IMR-90 (cell line): ENCODE measurements at regions not wholly inside any gene's neighbourhood (a gene's known extent, or its start where the extent isn't known, plus 50 kb on each side); places are given as distances from the start of the nearest gene placed in this dataset.

Experiments
- ATAC-seq: fragments of 200-7000 bp; cut with Tn5 transposase; 2 replicates; pipeline ENCODE4 v1.9.1; 2020; ENCODE audit warnings: low read depth, mild to moderate bottlenecking, moderate library complexity
- BruUV-seq: library from RNA; stranded (reverse); fragments of 400-500 nt; replicated peaks from 2 replicates; lab custom pipeline; 2021; lab: Mats Ljungman, UMichigan
- CTCF ChIA-PET: fragments of 300-600 bp; formaldehyde crosslinking; extraction: SDS; loops from one replicate; lab custom pipeline; 2021; ENCODE audit warnings: antibody characterized with exemption; lab: Yijun Ruan, JAX
- POLR2A ChIA-PET: fragments of 300-600 bp; sonication (Branson Sonifier 250); formaldehyde crosslinking; loops from one replicate; lab custom pipeline; 2022; ENCODE audit warnings: antibody characterized with exemption; ENCODE audit not compliant: unreplicated experiment; lab: Charles Lee
- DNase-seq: peaks from one replicate; pipeline ENCODE4 v3.0.0; 2013
- H2AFZ ChIP-seq: replicated peaks from 2 replicates; pipeline ENCODE3; 2013; ENCODE audit warnings: low read length, mild to moderate bottlenecking; ENCODE audit not compliant: poor library complexity
- H2AK5ac ChIP-seq: 2 replicates; pipeline ENCODE4 v1.6.1; 2013; ENCODE audit warnings: low read depth, low read length, inconsistent platforms
- H2AK9ac ChIP-seq: replicated peaks from 2 replicates; pipeline ENCODE3; 2013; ENCODE audit warnings: mild to moderate bottlenecking, low read depth, low read length, moderate library complexity; ENCODE audit not compliant: poor library complexity
- H2BK120ac ChIP-seq: 2 replicates; pipeline ENCODE4 v1.6.1; 2013; ENCODE audit warnings: low read depth, low read length, inconsistent platforms
- H2BK15ac ChIP-seq: 3 replicates; pipeline ENCODE4 v1.6.1; 2013; ENCODE audit warnings: low read depth, low read length, inconsistent platforms
- H2BK20ac ChIP-seq: 2 replicates; pipeline ENCODE4 v1.6.1; 2013; ENCODE audit warnings: low read depth, mild to moderate bottlenecking, inconsistent platforms, low read length, moderate library complexity
- H2BK5ac ChIP-seq: 2 replicates; pipeline ENCODE4 v1.6.1; 2013; ENCODE audit warnings: mild to moderate bottlenecking, low read depth, low read length, inconsistent platforms; ENCODE audit not compliant: poor library complexity, severe bottlenecking
- H3K14ac ChIP-seq: replicated peaks from 2 replicates; pipeline ENCODE4 v1.6.1; 2013; ENCODE audit warnings: low read depth, low read length, inconsistent platforms
- H3K18ac ChIP-seq: 2 replicates; pipeline ENCODE4 v1.6.1; 2013; ENCODE audit warnings: low read depth, low read length, control low read depth
- H3K23ac ChIP-seq: 2 replicates; pipeline ENCODE4 v1.6.1; 2013; ENCODE audit warnings: low read depth, low read length, inconsistent platforms
- H3K27ac ChIP-seq: 2 replicates; pipeline ENCODE4 v1.5.1; 2013; ENCODE audit warnings: mild to moderate bottlenecking, control low read depth, low read length; ENCODE audit not compliant: insufficient read depth
- H3K27me3 ChIP-seq: 2 replicates; pipeline ENCODE4 v1.6.1; 2013; ENCODE audit warnings: low read length; ENCODE audit not compliant: control insufficient read depth, insufficient read depth
- H3K36me3 ChIP-seq: 2 replicates; pipeline ENCODE4 v1.6.1; 2013; ENCODE audit warnings: low read length, mixed read lengths; ENCODE audit not compliant: control insufficient read depth, insufficient read depth
- H3K4ac ChIP-seq: 2 replicates; pipeline ENCODE4 v1.6.1; 2013; ENCODE audit warnings: low read depth, low read length, inconsistent platforms
- H3K4me1 ChIP-seq: 2 replicates; pipeline ENCODE4 v1.6.1; 2013; ENCODE audit warnings: low read length, mixed read lengths; ENCODE audit not compliant: control insufficient read depth, insufficient read depth
- H3K4me2 ChIP-seq: 2 replicates; pipeline ENCODE4 v1.6.1; 2013; ENCODE audit warnings: low read depth, mild to moderate bottlenecking, control low read depth, low read length, moderate library complexity
- H3K4me3 ChIP-seq: 2 replicates; pipeline ENCODE4 v1.5.1; 2013; ENCODE audit warnings: low read depth, mild to moderate bottlenecking, control low read depth, low read length, moderate library complexity; ENCODE audit not compliant: insufficient read depth
- H3K56ac ChIP-seq: 2 replicates; pipeline ENCODE4 v1.6.1; 2013; ENCODE audit warnings: low read length, inconsistent platforms; ENCODE audit not compliant: insufficient read depth; ENCODE audit errors: extremely low read depth
- H3K79me1 ChIP-seq, 2 experiments: 2 replicates each; pipeline ENCODE4 v1.6.1; 2013; ENCODE audit warnings: low read length in 2 of 2, inconsistent platforms in 1 of 2, low read depth in 1 of 2
- H3K9ac ChIP-seq: 2 replicates; pipeline ENCODE4 v1.6.1; 2013; ENCODE audit warnings: low read depth, low read length, control low read depth
- H3K9me1 ChIP-seq: 2 replicates; pipeline ENCODE4 v1.6.1; 2013; ENCODE audit warnings: low read length, inconsistent platforms; ENCODE audit not compliant: insufficient read depth
- H3K9me3 ChIP-seq: 2 replicates; pipeline ENCODE4 v1.6.1; 2013; ENCODE audit warnings: low read length; ENCODE audit not compliant: control insufficient read depth, insufficient read depth
- H4K20me1 ChIP-seq: 2 replicates; pipeline ENCODE4 v1.6.1; 2013; ENCODE audit warnings: low read length, inconsistent platforms; ENCODE audit not compliant: insufficient read depth
- H4K5ac ChIP-seq: 2 replicates; pipeline ENCODE4 v1.6.1; 2013; ENCODE audit warnings: mild to moderate bottlenecking, low read depth, low read length, control low read depth
- H4K8ac ChIP-seq, 2 experiments: 2 replicates each; pipeline ENCODE4 v1.6.1; 2013; ENCODE audit warnings: low read depth in 2 of 2, low read length in 2 of 2, control low read depth in 1 of 2, inconsistent platforms in 1 of 2
- H4K91ac ChIP-seq: 2 replicates; pipeline ENCODE4 v1.6.1; 2013; ENCODE audit warnings: low read depth, low read length, inconsistent platforms; ENCODE audit not compliant: insufficient read depth
- BHLHE40 ChIP-seq: fragments of 150-350 bp; IDR thresholded peaks from 2 replicates; pipeline ENCODE4 v1.6.1; 2016; ENCODE audit warnings: mild to moderate bottlenecking, low read depth, low read length
- RCOR1 ChIP-seq: IDR thresholded peaks from 2 replicates; pipeline ENCODE4 v1.6.1; 2012; ENCODE audit warnings: mild to moderate bottlenecking, low read length, improper control_type of control experiment; ENCODE audit not compliant: insufficient replicate concordance
- WGBS, 2 experiments: methylation state at CpG; one replicate each; pipeline versions ENCODE4 v1.1.5 to v1.1.7; 2013; ENCODE audit warnings: missing lambda C conversion rate in 2 of 2; ENCODE audit not compliant: insufficient read length in 1 of 2; ENCODE audit errors: extremely low coverage in 2 of 2; 5-methylcytosine and 5-hydroxymethylcytosine counted together
- dilution Hi-C: fragments of 300-500 bp; cut with HindIII; formaldehyde crosslinking; loops from one replicate; pipeline ENCODE4 v1.14.3; 2018; ENCODE audit warnings: low sequenced_read_pairs; ENCODE audit not compliant: unreplicated experiment
- in situ Hi-C: fragments of 300-500 bp; cut with MboI; formaldehyde crosslinking; loops from 3 replicates; pipeline ENCODE4 v1.14.3; 2019; ENCODE audit warnings: low sequenced_read_pairs, inconsistent platforms, mixed read lengths
- intact Hi-C: fragments of 100-400 bp; cut with micrococcal nuclease; formaldehyde crosslinking; loops from 2 replicates; pipeline ENCODE4 v1.10.0; 2022

GRCh38 chr4:117302226-117302625, 216.8 kb upstream of the TRAM1L1 start:
- Histone ChIP-seq H2AK5ac (no peak overlapping the region), H3K27me3 (no peaks in the 10 kb centered on the region), H4K8ac (no peak overlapping the region), H2BK120ac (no peak overlapping the region), H3K4me2 (no peak overlapping the region), H4K91ac (no peak overlapping the region), H2AK9ac (no peak overlapping the region), H3K14ac (no peak overlapping the region), H3K79me1 (no peaks in the 10 kb centered on the region), H4K5ac (no peak overlapping the region), H3K9me3 (no peaks in the 10 kb centered on the region), H3K27ac (no peak overlapping the region), H3K36me3 (no peaks in the 10 kb centered on the region), H3K9ac (no peak overlapping the region), H3K9me1 (no peaks in the 10 kb centered on the region), H2BK5ac (no peak overlapping the region), H2AFZ (no peak overlapping the region), H2BK20ac (no peak overlapping the region), H3K4me1 (no peaks in the 10 kb centered on the region), H2BK15ac (no peak overlapping the region), H3K4me3 (no peak overlapping the region), H3K18ac (no peak overlapping the region), H3K23ac (no peak overlapping the region), H4K20me1 (no peaks in the 10 kb centered on the region), H3K4ac (no peak overlapping the region), H3K56ac (no peak overlapping the region)
- no TSS peak for BruUV-seq
- intact Hi-C loops (no loop called here), dilution Hi-C loops (no loop called here), in situ Hi-C loops (no loop called here)
- ChIA-PET POLR2A (no interaction called here), CTCF (no interaction called here)
- WGBS, 2 experiments = no CpG with 5 or more reads among the region's 2 CpGs
- TF ChIP-seq BHLHE40 (no peak), RCOR1 (no peak)
- no peak for ATAC-seq
- no peak for DNase-seq
